K562 (cell line): ENCODE measurements at regions not wholly inside any gene's neighbourhood (a gene's known extent, or its start where the extent isn't known, plus 50 kb on each side); places are given as distances from the start of the nearest gene placed in this dataset.

ENCODE experiments used
- ATAC-seq: fragments of 200-7000 bp; cut with Tn5 transposase; 3 replicates; pipeline ENCODE4 v1.9.1; 2020; ENCODE audit warnings: moderate library complexity
- BruUV-seq: library from RNA; stranded (reverse); fragments of 400-500 nt; replicated peaks from 2 replicates; lab custom pipeline; 2021; lab: Mats Ljungman, UMichigan
- CTCF ChIA-PET: fragments of 300-600 bp; formaldehyde crosslinking; extraction: SDS; loops from one replicate; lab custom pipeline; 2021; ENCODE audit warnings: low intra/inter-chr PET ratio; lab: Yijun Ruan, JAX
- POLR2A ChIA-PET: fragments of 300-600, 350-650 bp; sonication (Branson Sonifier 250); formaldehyde crosslinking; extraction: SDS; loops from one replicate; lab custom pipeline; 2021; ENCODE audit warnings: antibody characterized with exemption, inconsistent platforms; lab: Yijun Ruan, JAX
- DNase-seq, 4 experiments: peaks; one replicate each; pipeline versions ENCODE4 v3.0.0 to v3.0.0-alpha.2; 2011 to 2018; ENCODE audit warnings: low spot score in 3 of 4, mixed read lengths in 3 of 4; ENCODE audit errors: extremely low read depth in 1 of 4
- FAIRE-seq: peaks from 2 replicates; lab custom pipeline; 2011; peaks lifted over from hg19 to GRCh38; lab: Jason Lieb, UNC
- H2AFZ ChIP-seq: 2 replicates; pipeline ENCODE4 v1.6.0; 2011; ENCODE audit warnings: low read depth, low read length, control low read depth, inconsistent platforms
- H3K27ac ChIP-seq: fragments of 200-600 bp; 3 replicates; pipeline ENCODE4 v1.8.0; 2011; ENCODE audit warnings: low read depth, mild to moderate bottlenecking, control low read depth, inconsistent platforms, low read length, moderate library complexity, mixed read lengths; ENCODE audit errors: extremely low read depth
- H3K27me3 ChIP-seq, 2 experiments: fragments of 300-600 bp in 1 of 2; 2 replicates in 1 of 2; 3 replicates in 1 of 2; pipeline versions ENCODE4 v1.6.0 to v1.8.0; 2011; ENCODE audit warnings: inconsistent platforms in 2 of 2, low read length in 2 of 2, mild to moderate bottlenecking in 1 of 2, mixed read lengths in 1 of 2, moderate library complexity in 1 of 2; ENCODE audit not compliant: control insufficient read depth in 2 of 2, insufficient read depth in 2 of 2
- H3K36me3 ChIP-seq: fragments of 300-600 bp; 3 replicates; pipeline ENCODE4 v1.8.0; 2011; ENCODE audit warnings: mild to moderate bottlenecking, low read length, inconsistent platforms; ENCODE audit not compliant: control insufficient read depth, insufficient read depth
- H3K4me1 ChIP-seq, 2 experiments: fragments of 200-600 bp in 1 of 2; replicated peaks in 1 of 2; 2 replicates in 1 of 2; 3 replicates in 1 of 2; pipeline versions ENCODE4 v1.5.1 to v1.8.0; 2011; ENCODE audit warnings: inconsistent platforms in 2 of 2, low read length in 2 of 2, mild to moderate bottlenecking in 1 of 2, mixed read lengths in 1 of 2, moderate library complexity in 1 of 2; ENCODE audit not compliant: control insufficient read depth in 2 of 2, insufficient read depth in 2 of 2
- H3K4me2 ChIP-seq: 2 replicates; pipeline ENCODE4 v1.6.1; 2011; ENCODE audit warnings: low read length, control low read depth, inconsistent platforms, mixed read lengths; ENCODE audit not compliant: insufficient read depth
- H3K4me3 ChIP-seq: fragments of 200-600 bp; sonication (generic), shearing (Covaris generic); 2 replicates; pipeline ENCODE4 v1.5.1; 2016; ENCODE audit warnings: control low read depth, inconsistent platforms
- H3K79me2 ChIP-seq: fragments of 200-600 bp; 3 replicates; pipeline ENCODE4 v1.8.0; 2011; ENCODE audit warnings: low read length, inconsistent platforms; ENCODE audit not compliant: control insufficient read depth, insufficient read depth
- H3K9ac ChIP-seq, 2 experiments: 2 replicates each; pipeline versions ENCODE4 v1.6.0 to v1.6.1; 2011; ENCODE audit warnings: low read depth in 2 of 2, low read length in 2 of 2, control low read depth in 1 of 2, inconsistent platforms in 1 of 2, mild to moderate bottlenecking in 1 of 2, mixed read lengths in 1 of 2; ENCODE audit not compliant: insufficient read depth in 1 of 2
- H3K9me1 ChIP-seq: one replicate; pipeline ENCODE4 v1.6.0; 2011; ENCODE audit warnings: inconsistent platforms, mild to moderate bottlenecking, low read length, moderate library complexity; ENCODE audit not compliant: control insufficient read depth, insufficient read depth
- H3K9me3 ChIP-seq: replicated peaks from 2 replicates; pipeline ENCODE4 v1.5.1; 2011; ENCODE audit warnings: low read depth, low read length, inconsistent platforms; ENCODE audit not compliant: control insufficient read depth, insufficient read depth
- H4K20me1 ChIP-seq: replicated peaks from 2 replicates; pipeline ENCODE4 v1.6.1; 2011; ENCODE audit warnings: low read length, inconsistent platforms, mixed read lengths; ENCODE audit not compliant: control insufficient read depth, insufficient read depth
- GATA2 ChIP-seq: sonication (generic); formaldehyde crosslinking; IDR thresholded peaks from 2 replicates; pipeline ENCODE4 v1.4.0; 2020; ENCODE audit warnings: mild to moderate bottlenecking, missing genetic modification reagents
- MTA2 ChIP-seq: fragments of 450-650 bp; IDR thresholded peaks from 2 replicates; pipeline ENCODE4 v1.6.1; 2016; ENCODE audit warnings: low read depth
- NFIC ChIP-seq: fragments of 450-650 bp; IDR thresholded peaks from 2 replicates; pipeline ENCODE4 v1.6.1; 2017; ENCODE audit warnings: mild to moderate bottlenecking, inconsistent platforms
- SNIP1 ChIP-seq: fragments of 450-650 bp; IDR thresholded peaks from 2 replicates; pipeline ENCODE4 v1.7.1; 2017; ENCODE audit warnings: low read depth, mild to moderate bottlenecking
- U2AF1 ChIP-seq: fragments of 200-400 bp; formaldehyde crosslinking; optimal IDR thresholded peaks from 2 replicates; pipeline ENCODE3; 2017; ENCODE audit warnings: mild to moderate bottlenecking, low read depth, low read length, moderate library complexity
- WGBS: fragments of 100-300 bp; shearing (Covaris generic); methylation state at CpG from one replicate; pipeline ENCODE4 v1.1.6; 2016; ENCODE audit warnings: low coverage, mixed read lengths; ENCODE audit not compliant: insufficient coverage; ENCODE audit errors: missing lambda C conversion rate; 5-methylcytosine and 5-hydroxymethylcytosine counted together
- in situ Hi-C: fragments of 300-500 bp; cut with MboI; formaldehyde crosslinking; loops from 4 replicates; pipeline ENCODE4 v1.15.0; 2018; ENCODE audit warnings: inconsistent platforms, mixed read lengths
- intact Hi-C: fragments of 100-400 bp; cut with micrococcal nuclease; formaldehyde crosslinking; loops from 2 replicates; pipeline ENCODE4 v1.14.2; 2022
- TF ChIP-seq, protein P1 (sequence below): fragments of 250-450 bp; sonication (Bioruptor Pico); IDR thresholded peaks from 2 replicates; pipeline ENCODE4 v1.8.0; 2022; ENCODE audit warnings: inconsistent platforms
- TF ChIP-seq, protein P2 (sequence below): sonication (generic); formaldehyde crosslinking; IDR thresholded peaks from 2 replicates; pipeline ENCODE4 v1.5.0; 2020; ENCODE audit warnings: missing genetic modification reagents
- TF ChIP-seq, protein P3 (sequence below): sonication (generic); formaldehyde crosslinking; IDR thresholded peaks from 2 replicates; pipeline ENCODE4 v1.9.0; 2022; ENCODE audit warnings: mild to moderate bottlenecking, missing genetic modification reagents
- TF ChIP-seq, protein P4 (sequence below): IDR thresholded peaks from 2 replicates; pipeline ENCODE4 v1.6.1; 2016; ENCODE audit warnings: missing genetic modification characterization, missing compliant biosample characterization
- TF ChIP-seq, protein P5 (sequence below): sonication (generic); formaldehyde crosslinking; IDR thresholded peaks from 2 replicates; pipeline ENCODE4 v1.4.0; 2020; ENCODE audit warnings: mild to moderate bottlenecking, missing genetic modification reagents

DNA sequence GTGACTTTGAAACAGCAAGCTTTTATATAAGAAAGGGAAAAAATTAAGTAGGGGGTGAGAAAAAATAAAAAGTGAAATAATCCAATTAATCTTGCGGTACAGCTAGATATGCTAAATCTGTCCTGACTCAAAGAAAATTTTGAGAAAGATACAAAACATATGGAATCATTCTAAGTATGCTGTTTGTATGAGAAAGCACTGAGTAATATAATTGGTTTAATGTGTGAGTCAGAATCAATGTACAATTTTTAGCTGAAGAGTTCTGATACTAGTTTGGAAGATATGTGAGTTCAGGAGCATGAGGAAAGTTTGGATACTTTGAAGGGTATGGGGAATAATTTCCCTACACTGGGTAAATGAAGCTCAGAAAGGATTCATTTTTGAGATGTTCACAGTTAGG is 190.9 kb upstream of the RASSF8 start (continued):
- TF ChIP-seq, protein P1, sequence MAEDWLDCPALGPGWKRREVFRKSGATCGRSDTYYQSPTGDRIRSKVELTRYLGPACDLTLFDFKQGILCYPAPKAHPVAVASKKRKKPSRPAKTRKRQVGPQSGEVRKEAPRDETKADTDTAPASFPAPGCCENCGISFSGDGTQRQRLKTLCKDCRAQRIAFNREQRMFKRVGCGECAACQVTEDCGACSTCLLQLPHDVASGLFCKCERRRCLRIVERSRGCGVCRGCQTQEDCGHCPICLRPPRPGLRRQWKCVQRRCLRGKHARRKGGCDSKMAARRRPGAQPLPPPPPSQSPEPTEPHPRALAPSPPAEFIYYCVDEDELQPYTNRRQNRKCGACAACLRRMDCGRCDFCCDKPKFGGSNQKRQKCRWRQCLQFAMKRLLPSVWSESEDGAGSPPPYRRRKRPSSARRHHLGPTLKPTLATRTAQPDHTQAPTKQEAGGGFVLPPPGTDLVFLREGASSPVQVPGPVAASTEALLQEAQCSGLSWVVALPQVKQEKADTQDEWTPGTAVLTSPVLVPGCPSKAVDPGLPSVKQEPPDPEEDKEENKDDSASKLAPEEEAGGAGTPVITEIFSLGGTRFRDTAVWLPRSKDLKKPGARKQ (CRISPR knock-in tag), result no peak
- TF ChIP-seq, protein P2, sequence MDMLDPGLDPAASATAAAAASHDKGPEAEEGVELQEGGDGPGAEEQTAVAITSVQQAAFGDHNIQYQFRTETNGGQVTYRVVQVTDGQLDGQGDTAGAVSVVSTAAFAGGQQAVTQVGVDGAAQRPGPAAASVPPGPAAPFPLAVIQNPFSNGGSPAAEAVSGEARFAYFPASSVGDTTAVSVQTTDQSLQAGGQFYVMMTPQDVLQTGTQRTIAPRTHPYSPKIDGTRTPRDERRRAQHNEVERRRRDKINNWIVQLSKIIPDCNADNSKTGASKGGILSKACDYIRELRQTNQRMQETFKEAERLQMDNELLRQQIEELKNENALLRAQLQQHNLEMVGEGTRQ (CRISPR knock-in tag), result no peak
- TF ChIP-seq, protein P3, sequence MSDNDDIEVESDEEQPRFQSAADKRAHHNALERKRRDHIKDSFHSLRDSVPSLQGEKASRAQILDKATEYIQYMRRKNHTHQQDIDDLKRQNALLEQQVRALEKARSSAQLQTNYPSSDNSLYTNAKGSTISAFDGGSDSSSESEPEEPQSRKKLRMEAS (CRISPR knock-in tag), result no peak
- TF ChIP-seq GATA2, result no peak

DNA sequence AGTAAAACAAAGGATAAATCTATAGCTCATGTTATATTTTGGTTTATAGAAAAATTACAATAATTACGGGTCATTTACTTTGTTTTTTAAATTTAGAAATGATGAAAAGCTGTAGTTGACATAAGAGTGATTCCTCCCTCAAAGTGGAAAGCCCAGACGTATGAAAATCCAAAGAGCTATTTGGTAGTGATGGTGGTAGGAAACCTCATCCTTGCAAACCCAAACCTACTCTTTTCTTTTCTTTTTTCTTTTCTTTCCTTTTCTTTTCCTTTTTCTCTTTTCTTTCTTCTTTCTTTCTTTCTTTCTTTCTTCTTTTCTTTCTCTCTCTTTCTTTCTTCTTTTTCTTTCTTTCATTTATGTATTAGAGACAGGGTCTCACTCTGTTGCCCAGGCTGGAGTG is 190.3 kb upstream of the RASSF8 start:
- H3K36me3 ChIP-seq, result no peaks in the 10 kb centered on the region
- peak; percentile 58 for TF ChIP-seq U2AF1
- TF ChIP-seq, protein P4, sequence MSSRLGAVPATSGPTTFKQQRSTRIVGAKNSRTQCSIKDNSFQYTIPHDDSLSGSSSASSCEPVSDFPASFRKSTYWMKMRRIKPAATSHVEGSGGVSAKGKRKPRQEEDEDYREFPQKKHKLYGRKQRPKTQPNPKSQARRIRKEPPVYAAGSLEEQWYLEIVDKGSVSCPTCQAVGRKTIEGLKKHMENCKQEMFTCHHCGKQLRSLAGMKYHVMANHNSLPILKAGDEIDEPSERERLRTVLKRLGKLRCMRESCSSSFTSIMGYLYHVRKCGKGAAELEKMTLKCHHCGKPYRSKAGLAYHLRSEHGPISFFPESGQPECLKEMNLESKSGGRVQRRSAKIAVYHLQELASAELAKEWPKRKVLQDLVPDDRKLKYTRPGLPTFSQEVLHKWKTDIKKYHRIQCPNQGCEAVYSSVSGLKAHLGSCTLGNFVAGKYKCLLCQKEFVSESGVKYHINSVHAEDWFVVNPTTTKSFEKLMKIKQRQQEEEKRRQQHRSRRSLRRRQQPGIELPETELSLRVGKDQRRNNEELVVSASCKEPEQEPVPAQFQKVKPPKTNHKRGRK (tag), result peak; percentile 86
- no peak for TF ChIP-seq MTA2
- no peak for TF ChIP-seq SNIP1
- TF ChIP-seq NFIC, result no peak
- TF ChIP-seq, protein P5, sequence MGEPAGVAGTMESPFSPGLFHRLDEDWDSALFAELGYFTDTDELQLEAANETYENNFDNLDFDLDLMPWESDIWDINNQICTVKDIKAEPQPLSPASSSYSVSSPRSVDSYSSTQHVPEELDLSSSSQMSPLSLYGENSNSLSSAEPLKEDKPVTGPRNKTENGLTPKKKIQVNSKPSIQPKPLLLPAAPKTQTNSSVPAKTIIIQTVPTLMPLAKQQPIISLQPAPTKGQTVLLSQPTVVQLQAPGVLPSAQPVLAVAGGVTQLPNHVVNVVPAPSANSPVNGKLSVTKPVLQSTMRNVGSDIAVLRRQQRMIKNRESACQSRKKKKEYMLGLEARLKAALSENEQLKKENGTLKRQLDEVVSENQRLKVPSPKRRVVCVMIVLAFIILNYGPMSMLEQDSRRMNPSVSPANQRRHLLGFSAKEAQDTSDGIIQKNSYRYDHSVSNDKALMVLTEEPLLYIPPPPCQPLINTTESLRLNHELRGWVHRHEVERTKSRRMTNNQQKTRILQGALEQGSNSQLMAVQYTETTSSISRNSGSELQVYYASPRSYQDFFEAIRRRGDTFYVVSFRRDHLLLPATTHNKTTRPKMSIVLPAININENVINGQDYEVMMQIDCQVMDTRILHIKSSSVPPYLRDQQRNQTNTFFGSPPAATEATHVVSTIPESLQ (CRISPR knock-in tag), result no peak
- no peaks in the 10 kb centered on the region for H3K9me1 ChIP-seq
- H3K4me1 ChIP-seq, result no peaks in the 10 kb centered on the region
- H3K27ac ChIP-seq, result no peak overlapping the region
- H3K27me3 ChIP-seq, result no peaks in the 10 kb centered on the region
- H3K79me2 ChIP-seq, result no peaks in the 10 kb centered on the region
- FAIRE-seq, result no peak
- no peak for DNase-seq
- H4K20me1 ChIP-seq, result no peaks in the 10 kb centered on the region
- ATAC-seq, result no peak
- no peak overlapping the region for H2AFZ ChIP-seq
- POLR2A ChIA-PET, result no interaction called here
- intact Hi-C loops (no loop called here), in situ Hi-C loops (no loop called here)
- H3K4me3 ChIP-seq, result no peak overlapping the region
- no TSS peak for BruUV-seq
- H3K4me2 ChIP-seq, result no peak overlapping the region
- H3K9ac ChIP-seq, result no peak overlapping the region
- CTCF ChIA-PET, result no interaction called here
- no peaks in the 10 kb centered on the region for H3K9me3 ChIP-seq
- WGBS, result 0% methylated on average over 2 of the region's 2 CpGs
